GM12874 (cell line): ENCODE measurements at regions not wholly inside any gene's neighbourhood (a gene's known extent, or its start where the extent isn't known, plus 50 kb on each side); places are given as distances from the start of the nearest gene placed in this dataset.
A peak's percentile ranks its signal among the peaks of the same experiment; 100 is the strongest.

Experiments used
- TF ChIP-seq, protein P1 (sequence below): IDR thresholded peaks from 2 replicates; pipeline ENCODE4 v1.5.1; 2011; ENCODE audit warnings: low read depth, mild to moderate bottlenecking, control low read depth, low read length, moderate library complexity; ENCODE audit not compliant: insufficient read depth

DNA sequence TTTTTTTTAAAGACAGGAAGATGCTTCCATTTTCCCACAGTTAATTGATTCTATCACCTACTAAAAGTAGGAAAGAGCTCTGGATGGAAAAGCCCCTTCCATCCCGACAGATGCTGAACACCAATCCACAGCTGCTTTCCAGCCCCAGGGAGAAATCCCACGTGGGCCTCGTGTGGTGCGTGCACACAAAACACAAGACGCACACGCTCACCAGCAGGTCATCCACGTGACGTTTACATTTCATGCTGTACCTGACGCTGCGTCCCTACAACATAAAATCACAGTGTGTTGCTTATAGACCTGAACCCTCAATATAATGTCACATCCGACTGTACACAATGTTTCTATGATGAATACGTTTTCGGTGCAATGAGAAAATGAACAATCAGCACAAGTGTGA is 50.2 kb upstream of the DACT2 start:
- TF ChIP-seq, protein P1, sequence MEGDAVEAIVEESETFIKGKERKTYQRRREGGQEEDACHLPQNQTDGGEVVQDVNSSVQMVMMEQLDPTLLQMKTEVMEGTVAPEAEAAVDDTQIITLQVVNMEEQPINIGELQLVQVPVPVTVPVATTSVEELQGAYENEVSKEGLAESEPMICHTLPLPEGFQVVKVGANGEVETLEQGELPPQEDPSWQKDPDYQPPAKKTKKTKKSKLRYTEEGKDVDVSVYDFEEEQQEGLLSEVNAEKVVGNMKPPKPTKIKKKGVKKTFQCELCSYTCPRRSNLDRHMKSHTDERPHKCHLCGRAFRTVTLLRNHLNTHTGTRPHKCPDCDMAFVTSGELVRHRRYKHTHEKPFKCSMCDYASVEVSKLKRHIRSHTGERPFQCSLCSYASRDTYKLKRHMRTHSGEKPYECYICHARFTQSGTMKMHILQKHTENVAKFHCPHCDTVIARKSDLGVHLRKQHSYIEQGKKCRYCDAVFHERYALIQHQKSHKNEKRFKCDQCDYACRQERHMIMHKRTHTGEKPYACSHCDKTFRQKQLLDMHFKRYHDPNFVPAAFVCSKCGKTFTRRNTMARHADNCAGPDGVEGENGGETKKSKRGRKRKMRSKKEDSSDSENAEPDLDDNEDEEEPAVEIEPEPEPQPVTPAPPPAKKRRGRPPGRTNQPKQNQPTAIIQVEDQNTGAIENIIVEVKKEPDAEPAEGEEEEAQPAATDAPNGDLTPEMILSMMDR = no peak

DNA sequence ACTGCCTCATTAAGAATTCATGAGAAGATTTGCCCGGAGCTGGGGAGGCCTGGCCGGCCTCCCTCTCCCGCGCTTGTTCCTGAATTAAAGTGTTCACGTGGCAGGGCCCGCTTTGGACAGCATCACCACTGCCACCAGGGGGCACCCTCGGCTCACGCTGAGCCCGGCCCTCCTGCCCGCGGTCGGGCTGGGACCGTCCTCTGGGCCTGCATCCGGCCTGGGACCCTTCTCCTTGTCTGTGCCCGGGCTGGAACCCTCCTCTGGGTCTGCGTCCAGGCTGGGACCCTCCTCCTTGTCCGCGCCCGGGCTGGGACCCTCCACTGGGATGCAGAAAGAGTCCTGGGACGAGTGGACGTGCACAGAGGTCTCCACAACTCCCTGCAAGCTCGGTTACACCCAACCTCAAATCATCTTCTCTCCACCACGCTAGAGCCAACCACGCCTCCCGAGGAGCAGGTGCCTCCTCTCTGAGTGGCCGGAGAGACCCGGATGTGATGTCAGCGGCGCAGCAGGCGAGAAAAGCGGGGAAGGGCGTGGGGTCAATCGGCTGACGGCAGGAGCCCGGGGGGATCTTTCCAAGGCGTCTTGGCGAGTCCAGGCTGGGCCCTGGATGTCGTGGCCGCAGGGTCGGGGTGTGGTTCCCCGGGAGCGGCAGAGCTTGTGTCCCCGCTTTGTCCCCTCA is 50.9 kb upstream of the DACT2 start:
- TF ChIP-seq, protein P1 = 0 out of 2 replicates have a peak, but pooled peaks have one; percentile 22

DNA sequence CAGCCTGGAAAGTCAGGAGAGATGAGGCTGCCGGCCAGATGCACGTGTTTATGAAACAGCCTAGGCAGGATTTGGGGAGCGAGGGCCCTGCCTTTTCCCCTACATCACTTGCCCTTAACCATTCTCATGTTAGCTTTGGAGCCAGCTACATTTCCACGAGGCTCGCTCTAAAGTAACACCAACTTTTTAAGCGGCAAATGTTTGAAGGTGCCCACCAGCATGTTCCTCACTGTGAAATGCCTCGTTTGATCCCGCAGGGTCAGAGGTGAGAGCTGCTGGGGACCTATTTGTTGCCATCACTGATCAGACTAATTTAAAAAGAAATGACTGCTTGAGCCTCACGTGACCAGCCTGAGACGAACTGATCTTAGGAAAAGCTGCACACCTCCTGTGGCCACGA is 51.6 kb upstream of the DACT2 start:
- TF ChIP-seq, protein P1 = no peak

DNA sequence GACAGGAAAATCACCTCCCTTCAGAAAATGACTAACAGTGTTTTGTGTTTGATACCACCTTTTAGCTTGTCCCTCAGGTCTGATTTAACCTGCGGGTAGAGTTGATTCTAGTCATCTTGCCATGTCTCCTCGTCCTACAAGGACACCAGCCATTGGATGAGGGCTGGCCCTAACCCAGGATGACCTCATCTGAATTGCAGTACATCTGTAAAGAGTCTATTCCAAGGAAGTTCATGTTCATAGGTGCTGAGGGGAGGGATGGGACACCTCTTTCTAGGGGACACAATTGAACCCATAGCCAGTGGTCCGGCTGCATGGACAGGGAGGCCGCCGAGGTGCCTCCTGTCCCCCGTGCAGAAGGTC is 52.0 kb upstream of the DACT2 start:
- TF ChIP-seq, protein P1 = no peak

DNA sequence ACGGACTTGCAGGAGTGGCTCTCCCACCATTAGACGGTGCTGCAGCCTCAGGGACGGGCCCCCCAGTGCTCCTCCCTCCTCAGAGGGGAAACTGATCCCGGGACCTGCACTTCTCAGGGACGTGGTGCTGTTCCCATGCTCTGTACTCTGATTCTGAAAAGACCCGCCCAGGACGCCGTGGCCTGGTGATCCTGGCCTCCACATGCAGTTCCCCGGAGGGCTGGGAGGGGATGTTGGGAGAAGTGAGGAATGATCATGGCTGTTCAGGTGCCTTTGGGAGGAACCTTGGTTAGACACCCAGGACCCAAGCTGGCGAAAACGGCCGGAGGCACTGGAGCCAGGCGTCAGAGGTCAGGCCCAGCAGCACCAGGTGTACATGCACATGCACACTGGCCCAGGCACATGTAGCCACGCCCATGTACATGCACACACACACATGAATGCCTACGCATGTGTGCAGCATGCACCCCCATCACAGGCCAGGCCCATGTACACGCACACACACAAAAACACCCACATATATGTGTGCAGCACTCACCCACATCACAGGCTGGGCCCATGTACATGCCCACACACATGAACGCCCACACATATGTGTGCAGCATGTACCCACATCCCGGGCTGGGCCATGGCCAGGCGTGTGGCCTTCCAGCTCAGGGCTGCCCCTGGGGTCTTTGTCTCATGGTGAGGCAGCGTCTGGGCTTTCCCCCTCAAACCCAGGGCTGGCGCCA is 52.6 kb upstream of the DACT2 start:
- TF ChIP-seq, protein P1 = no peak

DNA sequence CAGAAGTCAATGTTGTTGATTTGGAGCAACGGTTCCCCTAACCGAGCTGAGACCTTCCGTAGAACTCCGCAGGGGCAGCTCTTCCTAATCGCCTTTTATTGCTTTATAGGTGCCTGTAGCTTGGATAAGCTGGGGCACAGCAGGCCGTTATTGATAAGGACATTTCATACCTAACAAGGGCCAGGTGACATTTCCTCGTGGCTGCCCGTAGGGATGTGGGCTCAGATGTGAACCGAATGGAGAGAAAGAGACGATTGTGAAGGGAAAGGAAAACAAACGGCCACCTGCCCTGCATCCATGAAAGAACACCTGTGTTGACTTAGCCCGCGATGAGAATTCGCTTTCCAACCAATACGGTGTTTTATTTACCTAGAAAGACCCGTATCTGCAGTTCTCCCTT is 53.3 kb upstream of the DACT2 start:
- TF ChIP-seq, protein P1 = no peak

DNA sequence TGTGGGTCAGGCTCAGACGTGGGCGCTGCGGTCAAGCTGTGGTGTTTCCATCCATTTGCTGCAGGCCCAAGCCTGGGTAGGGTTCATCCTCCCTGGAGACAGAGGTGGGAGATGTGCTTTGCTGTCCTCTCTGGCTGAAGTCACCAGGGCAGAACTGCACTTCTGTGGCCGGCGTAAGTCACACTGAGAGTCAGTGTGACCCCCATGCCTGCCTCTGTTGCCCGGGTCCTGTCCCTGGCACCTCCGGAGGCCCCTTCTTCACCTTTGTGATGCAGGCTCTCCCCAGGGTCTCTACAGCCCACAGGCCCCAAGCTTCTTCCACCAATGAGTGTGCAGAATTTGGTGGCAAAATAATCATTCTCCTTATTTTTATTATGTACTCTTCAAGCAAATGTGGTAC is 53.8 kb upstream of the DACT2 start:
- TF ChIP-seq, protein P1 = no peak
